GM12865 (cell line): ENCODE measurements at regions not wholly inside any gene's neighbourhood (a gene's known extent, or its start where the extent isn't known, plus 50 kb on each side); places are given as distances from the start of the nearest gene placed in this dataset.

Source experiments
- DNase-seq: peaks from one replicate; pipeline ENCODE4 v3.0.0; 2010; ENCODE audit warnings: low read depth
- H3K4me3 ChIP-seq: 2 replicates; pipeline ENCODE4 v1.5.1; 2011; ENCODE audit warnings: mild to moderate bottlenecking, low read depth, low read length, control low read depth
- TF ChIP-seq, protein P1 (sequence below): IDR thresholded peaks from 2 replicates; pipeline ENCODE4 v1.5.1; 2011; ENCODE audit warnings: low read length, control low read depth, low read depth, inconsistent platforms; ENCODE audit not compliant: insufficient read depth; ENCODE audit errors: missing control alignments

DNA sequence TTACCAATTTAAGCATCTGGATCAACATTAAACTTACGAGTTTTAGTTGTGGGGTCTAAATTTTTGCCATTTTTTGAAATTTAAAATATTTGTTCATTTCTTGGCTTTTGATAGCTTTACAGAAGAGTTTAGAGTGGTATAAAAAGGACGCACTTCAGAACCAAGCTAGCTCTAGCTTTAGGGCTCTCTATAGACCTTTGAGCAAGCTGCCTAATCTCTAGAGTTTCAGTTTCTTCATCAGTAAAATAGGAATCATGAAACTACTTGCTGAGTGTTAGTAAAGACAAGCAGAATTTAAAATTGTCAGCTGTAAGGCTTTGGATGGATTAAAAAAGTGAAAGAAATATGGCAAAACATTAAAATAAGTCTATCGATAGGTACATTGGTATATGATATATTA, 266.5 kb downstream of the IPMK start:
- no peak overlapping the region for H3K4me3 ChIP-seq
- no peak for DNase-seq
- TF ChIP-seq, protein P1, sequence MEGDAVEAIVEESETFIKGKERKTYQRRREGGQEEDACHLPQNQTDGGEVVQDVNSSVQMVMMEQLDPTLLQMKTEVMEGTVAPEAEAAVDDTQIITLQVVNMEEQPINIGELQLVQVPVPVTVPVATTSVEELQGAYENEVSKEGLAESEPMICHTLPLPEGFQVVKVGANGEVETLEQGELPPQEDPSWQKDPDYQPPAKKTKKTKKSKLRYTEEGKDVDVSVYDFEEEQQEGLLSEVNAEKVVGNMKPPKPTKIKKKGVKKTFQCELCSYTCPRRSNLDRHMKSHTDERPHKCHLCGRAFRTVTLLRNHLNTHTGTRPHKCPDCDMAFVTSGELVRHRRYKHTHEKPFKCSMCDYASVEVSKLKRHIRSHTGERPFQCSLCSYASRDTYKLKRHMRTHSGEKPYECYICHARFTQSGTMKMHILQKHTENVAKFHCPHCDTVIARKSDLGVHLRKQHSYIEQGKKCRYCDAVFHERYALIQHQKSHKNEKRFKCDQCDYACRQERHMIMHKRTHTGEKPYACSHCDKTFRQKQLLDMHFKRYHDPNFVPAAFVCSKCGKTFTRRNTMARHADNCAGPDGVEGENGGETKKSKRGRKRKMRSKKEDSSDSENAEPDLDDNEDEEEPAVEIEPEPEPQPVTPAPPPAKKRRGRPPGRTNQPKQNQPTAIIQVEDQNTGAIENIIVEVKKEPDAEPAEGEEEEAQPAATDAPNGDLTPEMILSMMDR = no peak

DNA sequence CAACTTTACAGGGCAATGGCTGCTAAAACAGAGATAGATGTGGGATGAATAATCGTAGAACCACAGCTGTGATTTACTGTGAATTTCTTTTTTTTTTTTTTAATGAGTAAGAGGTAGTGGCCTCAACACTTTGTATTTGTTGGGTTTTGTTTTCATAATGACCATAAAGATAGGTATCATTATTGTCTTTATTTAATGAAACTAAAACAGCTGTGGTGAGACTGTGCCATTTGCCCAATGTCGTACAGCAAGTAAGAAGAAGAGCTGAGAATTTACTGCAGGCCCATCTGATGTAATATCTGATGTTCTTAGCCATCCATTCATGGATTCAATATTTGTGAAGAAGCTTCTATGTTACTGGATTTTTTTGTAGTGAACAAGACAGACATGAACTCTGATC, 271.2 kb downstream of the IPMK start:
- TF ChIP-seq, protein P1 = no peak
- DNase-seq = no peak
- H3K4me3 ChIP-seq = no peak overlapping the region

DNA sequence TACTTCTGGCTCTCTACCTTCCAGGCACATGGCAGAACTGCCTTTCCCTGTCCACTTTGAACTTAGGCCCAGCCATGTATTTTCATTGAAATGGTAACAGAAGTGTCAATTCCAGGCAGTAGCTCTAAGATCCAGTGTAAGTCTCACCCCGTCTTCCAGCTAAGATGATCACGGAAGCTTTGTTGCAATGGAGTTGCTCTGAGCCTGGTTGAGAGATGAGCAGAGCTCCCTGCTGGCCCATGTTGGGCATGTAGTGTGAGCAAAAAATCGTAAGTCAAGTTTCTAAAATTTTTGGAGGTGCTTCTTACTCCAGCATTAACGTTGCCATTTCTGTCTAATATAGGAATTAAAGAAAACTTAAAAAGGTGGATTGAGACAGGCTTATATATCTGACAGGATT, 274.4 kb downstream of the IPMK start:
- DNase-seq = no peak
- TF ChIP-seq, protein P1 = no peak
- no peak overlapping the region for H3K4me3 ChIP-seq

DNA sequence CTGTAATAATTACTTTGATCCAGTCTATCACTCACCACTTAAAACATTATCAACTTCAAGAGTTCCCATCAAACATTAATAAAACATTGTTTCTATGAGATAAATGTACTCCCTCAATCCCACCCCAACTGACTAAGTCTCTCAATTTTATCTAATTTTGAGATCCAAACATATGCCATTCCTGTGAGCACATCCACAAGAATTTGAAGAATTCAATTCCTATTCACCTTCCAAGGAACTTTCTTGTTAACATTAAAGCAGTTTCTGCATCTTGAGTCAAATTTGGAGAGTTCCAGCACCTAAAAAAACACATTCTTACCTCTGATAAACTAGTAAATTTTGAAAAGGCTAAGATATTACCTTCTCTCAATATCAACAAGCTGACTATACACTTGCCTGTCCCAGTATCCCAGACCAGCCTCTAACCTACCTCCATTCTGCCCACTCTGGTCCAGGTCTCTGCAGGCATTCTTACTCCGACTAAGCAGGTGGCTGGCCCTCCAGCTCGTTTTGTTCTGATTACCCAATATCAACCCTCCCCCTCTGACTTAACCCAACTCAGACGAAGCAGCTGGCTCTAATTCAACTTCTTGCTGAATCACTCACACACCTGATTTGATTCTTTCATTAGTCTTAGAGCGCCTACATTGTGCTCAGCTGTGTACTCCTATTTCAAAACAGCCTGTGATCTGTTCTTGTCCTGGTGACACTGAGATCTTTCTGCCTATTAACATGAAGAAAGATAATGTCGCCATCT, 275.2 kb downstream of the IPMK start:
- DNase-seq = no peak
- H3K4me3 ChIP-seq = no peak overlapping the region
- TF ChIP-seq, protein P1 = no peak

DNA sequence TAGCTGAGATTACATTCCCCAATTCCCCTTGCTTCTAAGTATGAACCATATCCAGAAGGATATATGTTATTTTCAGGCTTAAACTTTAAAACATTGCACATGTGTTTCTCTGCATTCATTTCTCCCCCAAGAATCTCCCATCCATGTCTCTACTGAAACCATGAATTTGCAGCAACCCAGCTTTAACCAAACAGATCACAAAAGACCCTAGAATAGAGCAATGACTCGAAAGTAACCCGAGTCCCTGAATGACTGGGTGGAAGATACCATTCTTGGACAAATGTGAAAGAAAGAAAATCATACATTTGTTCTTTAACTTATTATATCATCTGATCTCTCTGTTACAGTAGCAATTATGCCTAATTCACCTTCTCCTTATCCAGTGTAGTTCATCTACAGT, 278.7 kb downstream of the IPMK start:
- DNase-seq = no peak
- TF ChIP-seq, protein P1 = no peak
- no peak overlapping the region for H3K4me3 ChIP-seq

DNA sequence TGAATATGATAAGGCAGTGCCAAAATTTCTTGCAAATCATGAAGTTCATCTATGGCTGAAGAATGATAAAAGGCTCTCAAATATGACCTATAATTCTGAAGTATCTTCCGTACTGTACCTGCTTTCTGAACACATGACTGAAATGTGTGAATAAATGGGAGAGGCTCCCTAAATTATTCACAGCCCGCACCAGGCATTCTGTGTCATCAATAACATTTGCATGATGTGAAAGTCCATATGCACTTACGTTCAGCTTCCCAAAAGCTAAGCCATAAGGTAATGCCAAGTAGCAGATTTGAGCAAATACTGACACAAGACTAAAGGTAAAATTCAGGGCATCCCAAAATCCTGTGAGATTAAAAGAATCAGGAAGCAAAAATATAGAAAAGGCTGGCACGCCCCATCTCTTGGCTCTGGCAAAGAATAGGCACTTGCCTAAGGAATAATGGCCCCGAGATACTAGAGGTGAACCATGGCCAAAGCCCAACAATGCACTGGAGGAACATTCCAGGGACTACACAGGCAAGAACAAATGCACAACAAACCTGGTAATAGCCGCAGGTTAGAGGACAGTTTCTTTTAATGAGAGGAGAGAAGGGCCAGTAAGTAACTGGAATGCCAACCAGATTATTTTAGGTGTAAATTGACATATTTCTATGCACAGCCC, 280.5 kb downstream of the IPMK start:
- TF ChIP-seq, protein P1 = no peak
- no peak for DNase-seq
- no peak overlapping the region for H3K4me3 ChIP-seq
